Lung (tissue), 11 donors: ENCODE measurements at regions not wholly inside any gene's neighbourhood (a gene's known extent, or its start where the extent isn't known, plus 50 kb on each side); places are given as distances from the start of the nearest gene placed in this dataset.

Source experiments
- ATAC-seq: fragments of 200-7000 bp; cut with Tn5 transposase; one replicate; pipeline ENCODE4 v1.9.1; 2020; ENCODE audit warnings: moderate number of reproducible peaks; ENCODE audit not compliant: insufficient read depth, low FRiP score
- DNase-seq, 3 donors: peaks; one replicate each; pipeline ENCODE4 v3.0.0-alpha.2; 2013 to 2017
- H3K27ac ChIP-seq, 2 donors: one replicate each; pipeline ENCODE4 v1.5.1; 2013; ENCODE audit warnings: mild to moderate bottlenecking in 2 of 2, moderate library complexity in 2 of 2, control low read depth in 1 of 2, inconsistent platforms in 1 of 2, low read depth in 1 of 2, low read length in 1 of 2
- H3K27me3 ChIP-seq, 3 donors: one replicate each; pipeline ENCODE4 v1.5.1; 2013; ENCODE audit warnings: low read length in 2 of 3; ENCODE audit not compliant: control insufficient read depth in 3 of 3, insufficient read depth in 3 of 3
- H3K36me3 ChIP-seq, 4 donors: one replicate each; pipeline ENCODE4 v1.5.1; 2013; ENCODE audit warnings: low read length in 4 of 4, mild to moderate bottlenecking in 1 of 4, moderate library complexity in 1 of 4; ENCODE audit not compliant: control insufficient read depth in 4 of 4, insufficient read depth in 4 of 4
- H3K4me1 ChIP-seq, 5 donors: one replicate each; pipeline ENCODE4 v1.5.1; 2013; ENCODE audit warnings: low read length in 5 of 5, mild to moderate bottlenecking in 2 of 5, moderate library complexity in 1 of 5; ENCODE audit not compliant: control insufficient read depth in 5 of 5, insufficient read depth in 5 of 5
- H3K4me3 ChIP-seq: one replicate; pipeline ENCODE4 v1.5.1; 2013; ENCODE audit warnings: mild to moderate bottlenecking, control low read depth, moderate library complexity
- H3K9ac ChIP-seq, 2 donors: one replicate each; pipeline ENCODE4 v1.5.1; 2013; ENCODE audit warnings: low read length in 2 of 2, control low read depth in 1 of 2; ENCODE audit not compliant: insufficient read depth in 1 of 2
- H3K9me3 ChIP-seq, 4 donors: one replicate each; pipeline ENCODE4 v1.5.1; 2013; ENCODE audit warnings: low read length in 3 of 4, mild to moderate bottlenecking in 1 of 4, moderate library complexity in 1 of 4; ENCODE audit not compliant: control insufficient read depth in 4 of 4, insufficient read depth in 3 of 4
- CTCF ChIP-seq: IDR thresholded peaks from 2 replicates; pipeline ENCODE4 v1.5.1; 2012; ENCODE audit warnings: mild to moderate bottlenecking; ENCODE audit errors: control extremely low read depth, extremely low read depth
- WGBS, 2 donors: extraction: QIAGEN DNeasy Blood & Tissue Kit; methylation state at CpG; one replicate each; pipeline ENCODE4 v1.1.7; 2013; 5-methylcytosine and 5-hydroxymethylcytosine counted together
- donor health status: control.
- donor health status: control.
- donor health status: Bipolar disorder and iron deficiency.
- donor health status: healthy.
- donor health status: DM: yes; HTN: yes; CAD: no.

DNA sequence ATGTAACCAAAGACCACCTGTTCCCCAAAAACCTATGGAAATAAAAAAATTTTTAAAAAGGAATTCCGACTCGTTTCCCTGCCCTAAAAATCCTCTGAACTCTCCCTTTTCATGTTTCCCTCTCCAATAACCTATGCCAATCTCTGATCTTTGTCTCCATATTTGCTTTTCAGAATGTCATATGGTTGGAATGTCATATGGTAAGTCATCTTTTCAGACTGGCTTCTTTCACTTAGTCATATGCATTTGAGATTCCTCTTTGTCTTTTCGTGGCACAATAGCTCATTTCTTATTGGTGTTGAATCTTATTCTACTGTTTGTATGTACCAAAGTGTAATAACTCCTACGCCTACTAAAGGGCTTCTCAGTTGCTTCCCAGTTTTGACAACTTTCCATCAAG, 117.5 kb downstream of the BACH1 start:
- WGBS, 2 donors: 95% methylated on average over 4 of the region's 4 CpGs
- H3K4me3 ChIP-seq: no peak overlapping the region

DNA sequence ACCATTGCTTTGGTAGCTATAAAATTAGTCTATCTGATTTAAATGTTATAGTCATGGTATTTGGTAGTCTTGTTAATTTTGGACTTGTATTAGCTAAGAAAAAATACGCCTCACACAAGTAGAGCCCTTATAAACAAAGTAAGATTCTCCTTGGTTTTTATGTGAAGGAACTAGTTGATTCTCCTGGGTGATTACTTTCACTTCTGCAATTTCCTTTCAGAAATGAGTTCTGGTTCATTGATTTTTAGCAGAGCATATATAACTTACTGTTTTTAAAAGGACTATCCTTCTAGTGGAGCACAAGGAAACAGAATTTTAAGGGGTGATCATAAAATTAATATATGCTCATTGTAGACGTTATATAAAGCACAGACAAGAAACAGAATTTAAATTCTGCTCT, 120.1 kb downstream of the BACH1 start:
- no peaks in the 10 kb centered on the region for H3K9me3 ChIP-seq

More for the DNA sequence above, 117.5 kb downstream of the BACH1 start:
- Histone ChIP-seq H3K36me3 (peaks cover 0 to 2% (median 0%) of the 10 kb centered on the region in 4 donors), H3K27ac (no peak overlapping the region), H3K4me1 (no peaks in the 10 kb centered on the region), H3K9me3 (no peaks in the 10 kb centered on the region), H3K27me3 (no peaks in the 10 kb centered on the region), H3K9ac (no peak overlapping the region)
- ATAC-seq (no peak), DNase-seq (no peak)
- no peak for TF ChIP-seq CTCF

DNA sequence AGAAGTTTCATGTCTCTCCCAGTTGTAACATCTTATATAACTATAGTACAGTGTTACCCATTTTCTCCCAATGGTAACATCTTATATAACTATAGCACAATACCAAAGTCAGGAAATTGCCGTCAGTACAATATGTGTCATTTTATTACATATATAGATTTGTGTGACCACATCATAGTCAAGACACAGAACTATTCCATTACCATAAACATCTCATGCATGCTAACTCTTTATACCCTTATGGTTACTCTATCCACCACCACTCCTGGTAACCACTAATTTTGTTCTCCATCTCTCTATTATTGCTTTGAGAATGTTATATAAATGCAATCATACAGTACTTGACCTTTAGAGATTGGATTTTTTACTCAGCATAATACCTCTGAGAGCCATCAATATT, 120.7 kb downstream of the BACH1 start:
- no peak overlapping the region for H3K9ac ChIP-seq
- H3K4me3 ChIP-seq: no peak overlapping the region
- H3K4me1 ChIP-seq: no peaks in the 10 kb centered on the region
- ATAC-seq: no peak
- H3K27me3 ChIP-seq: no peaks in the 10 kb centered on the region
- no peak overlapping the region for H3K27ac ChIP-seq
- no peak for DNase-seq
- TF ChIP-seq CTCF: no peak
- WGBS, 2 donors: 95 to 97% methylated on average over 1 of the region's 1 CpG
- no peaks in the 10 kb centered on the region for H3K36me3 ChIP-seq
- H3K9me3 ChIP-seq: no peaks in the 10 kb centered on the region

More for the DNA sequence above, 120.1 kb downstream of the BACH1 start:
- no peak for ATAC-seq
- DNase-seq: no peak
- TF ChIP-seq CTCF: no peak
- 90 to 97% methylated on average over 2 of the region's 2 CpGs for WGBS, 2 donors
- Histone ChIP-seq H3K27ac (no peak overlapping the region), H3K9ac (no peak overlapping the region), H3K4me1 (no peaks in the 10 kb centered on the region), H3K36me3 (no peaks in the 10 kb centered on the region), H3K4me3 (no peak overlapping the region), H3K27me3 (no peaks in the 10 kb centered on the region)
